GM12878 (cell line): ENCODE measurements at regions not wholly inside any gene's neighbourhood (a gene's known extent, or its start where the extent isn't known, plus 50 kb on each side); places are given as distances from the start of the nearest gene placed in this dataset.

ENCODE experiments used
- ATAC-seq: fragments of 200-7000 bp; cut with Tn5 transposase; 3 replicates; pipeline ENCODE4 v1.9.1; 2020; ENCODE audit warnings: mild to moderate bottlenecking, moderate library complexity
- BruUV-seq: library from RNA; stranded (reverse); fragments of 400-500 nt; replicated peaks from 2 replicates; lab custom pipeline; 2021; lab: Mats Ljungman, UMichigan
- CTCF ChIA-PET: fragments of 300-600 bp; sonication (Branson Sonifier 250); formaldehyde crosslinking; extraction: SDS; loops from one replicate; lab custom pipeline; 2021; ENCODE audit warnings: inconsistent platforms; lab: Yijun Ruan, JAX
- POLR2A ChIA-PET: fragments of 350-600 bp; formaldehyde crosslinking; extraction: SDS; loops from one replicate; lab custom pipeline; 2021; ENCODE audit warnings: inconsistent platforms; lab: Charles Lee
- RAD21 ChIA-PET: fragments of 300-600 bp; sonication (Branson Sonifier 250); formaldehyde crosslinking; loops from one replicate; lab custom pipeline; 2023; ENCODE audit warnings: antibody characterized with exemption; ENCODE audit not compliant: unreplicated experiment; lab: Charles Lee
- SMC1A ChIA-PET: fragments of 300-600 bp; sonication (Branson Sonifier 250); formaldehyde crosslinking; loops from one replicate; lab custom pipeline; 2023; ENCODE audit not compliant: unreplicated experiment, uncharacterized antibody; lab: Charles Lee
- DNase-seq: peaks from one replicate; pipeline ENCODE4 v3.0.0-alpha.2; 2011; ENCODE audit warnings: low read depth, low spot score
- FAIRE-seq: peaks from 3 replicates; lab custom pipeline; 2011; peaks lifted over from hg19 to GRCh38; lab: Jason Lieb, UNC
- H2AFZ ChIP-seq: 2 replicates; pipeline ENCODE4 v1.6.0; 2011; ENCODE audit warnings: low read depth, low read length, control low read depth; ENCODE audit not compliant: control insufficient read depth
- H3K27ac ChIP-seq: 2 replicates; pipeline ENCODE4 v1.5.1; 2011; ENCODE audit warnings: control low read depth; ENCODE audit not compliant: control insufficient read depth, insufficient read depth
- H3K27me3 ChIP-seq, 2 experiments: replicated peaks in 1 of 2; 2 replicates each; pipeline versions ENCODE4 v1.6.0 to v1.6.1; 2011; ENCODE audit warnings: low read length in 1 of 2; ENCODE audit not compliant: control insufficient read depth in 2 of 2, insufficient read depth in 2 of 2
- H3K36me3 ChIP-seq, 2 experiments: 2 replicates each; pipeline ENCODE4 v1.5.1; 2011; ENCODE audit warnings: low read length in 1 of 2; ENCODE audit not compliant: control insufficient read depth in 2 of 2, insufficient read depth in 2 of 2
- H3K4me1 ChIP-seq: 2 replicates; pipeline ENCODE4 v1.6.1; 2011; ENCODE audit warnings: mild to moderate bottlenecking, low read length, moderate library complexity, mixed read lengths; ENCODE audit not compliant: control insufficient read depth, insufficient read depth
- H3K4me2 ChIP-seq: 2 replicates; pipeline ENCODE4 v1.6.0; 2011; ENCODE audit warnings: control low read depth; ENCODE audit not compliant: control insufficient read depth, insufficient read depth
- H3K4me3 ChIP-seq: fragments of 200-600 bp; sonication (generic); 2 replicates; pipeline ENCODE4 v1.5.1; 2016
- H3K79me2 ChIP-seq: 2 replicates; pipeline ENCODE4 v1.6.0; 2011; ENCODE audit warnings: low read length; ENCODE audit not compliant: control insufficient read depth, insufficient read depth
- H3K9ac ChIP-seq: 2 replicates; pipeline ENCODE4 v1.8.0; 2011; ENCODE audit warnings: low read length, control low read depth, mixed read lengths; ENCODE audit not compliant: control insufficient read depth, insufficient read depth
- H3K9me3 ChIP-seq: replicated peaks from 3 replicates; pipeline ENCODE4 v1.5.1; 2011; ENCODE audit warnings: mild to moderate bottlenecking, low read length; ENCODE audit not compliant: control insufficient read depth, insufficient read depth
- H4K20me1 ChIP-seq: 2 replicates; pipeline ENCODE4 v1.6.0; 2011; ENCODE audit not compliant: control insufficient read depth, insufficient read depth
- ASH2L ChIP-seq: fragments of 300-600, 200-600 bp; sonication (generic); IDR thresholded peaks from 2 replicates; pipeline ENCODE4 v1.6.1; 2017; ENCODE audit warnings: low read depth, mild to moderate bottlenecking, borderline replicate concordance
- ATF7 ChIP-seq: fragments of 450-650 bp; IDR thresholded peaks from 2 replicates; pipeline ENCODE4 v1.6.1; 2016; ENCODE audit warnings: low read depth, mild to moderate bottlenecking
- EGR1 ChIP-seq, 2 experiments: IDR thresholded peaks; 1 replicate in 1 of 2; 2 replicates in 1 of 2; pipeline ENCODE4 v1.6.1; 2011 to 2012; ENCODE audit warnings: low read depth in 2 of 2, low read length in 2 of 2, borderline replicate concordance in 1 of 2, mild to moderate bottlenecking in 1 of 2, moderate library complexity in 1 of 2
- ELK1 ChIP-seq: IDR thresholded peaks from 2 replicates; pipeline ENCODE4 v1.6.1; 2012; ENCODE audit warnings: low read depth, low read length, improper control_type of control experiment
- LARP7 ChIP-seq: fragments of 450-650 bp; IDR thresholded peaks from 2 replicates; pipeline ENCODE4 v1.6.1; 2017; ENCODE audit warnings: mild to moderate bottlenecking
- RELB ChIP-seq: fragments of 450-650 bp; IDR thresholded peaks from 2 replicates; pipeline ENCODE4 v1.6.1; 2017; ENCODE audit warnings: low read depth, mild to moderate bottlenecking, moderate library complexity
- WGBS: methylation state at CpG from one replicate; pipeline ENCODE4 v1.1.6; 2016; ENCODE audit warnings: low lambda C conversion rate; ENCODE audit not compliant: insufficient replicate concordance, insufficient coverage; ENCODE audit errors: missing lambda C conversion rate; 5-methylcytosine and 5-hydroxymethylcytosine counted together
- in situ Hi-C: fragments of 300-500 bp; cut with MboI; formaldehyde crosslinking; loops from 9 replicates; pipeline ENCODE4 v1.14.3; 2018; ENCODE audit warnings: mixed read lengths
- intact Hi-C: fragments of 100-400 bp; cut with micrococcal nuclease; formaldehyde crosslinking; loops from one replicate; pipeline ENCODE4 v1.14.2; 2022; ENCODE audit not compliant: unreplicated experiment

- TF ChIP-seq ATF7, result no peak
- TF ChIP-seq EGR1 (IDR thresholded peaks at IDR 0.05; ENCODE audit: borderline replicate concordance in 1 of 2, low read depth in 2 of 2, low read length in 2 of 2), result no peak
- no peak for TF ChIP-seq ASH2L
- TF ChIP-seq ELK1, result no peak
- no TSS peak for BruUV-seq
- Histone ChIP-seq H3K9ac (no peak overlapping the region), H3K9me3 (no peaks in the 10 kb centered on the region), H2AFZ (no peak overlapping the region), H4K20me1 (no peaks in the 10 kb centered on the region), H3K36me3 (no peaks in the 10 kb centered on the region), H3K4me3 (no peak overlapping the region), H3K4me1 (no peaks in the 10 kb centered on the region), H3K27ac (no peak overlapping the region), H3K4me2 (no peak overlapping the region), H3K79me2 (no peaks in the 10 kb centered on the region), H3K27me3 (no peaks in the 10 kb centered on the region)
- DNase-seq, result no peak
- POLR2A ChIA-PET, result no interaction called here
- in situ Hi-C loops (no loop called here), intact Hi-C loops (no loop called here)
- SMC1A ChIA-PET, result no interaction called here
- no peak for FAIRE-seq
- WGBS, result 19% methylated on average over 2 of the region's 2 CpGs
- no peak for ATAC-seq
- RAD21 ChIA-PET, result no interaction called here
- CTCF ChIA-PET, result no interaction called here
These were observed 425.0 kb downstream of the SNAPC1 start for GRCh38 chr14:62187265-62187664.

DNA sequence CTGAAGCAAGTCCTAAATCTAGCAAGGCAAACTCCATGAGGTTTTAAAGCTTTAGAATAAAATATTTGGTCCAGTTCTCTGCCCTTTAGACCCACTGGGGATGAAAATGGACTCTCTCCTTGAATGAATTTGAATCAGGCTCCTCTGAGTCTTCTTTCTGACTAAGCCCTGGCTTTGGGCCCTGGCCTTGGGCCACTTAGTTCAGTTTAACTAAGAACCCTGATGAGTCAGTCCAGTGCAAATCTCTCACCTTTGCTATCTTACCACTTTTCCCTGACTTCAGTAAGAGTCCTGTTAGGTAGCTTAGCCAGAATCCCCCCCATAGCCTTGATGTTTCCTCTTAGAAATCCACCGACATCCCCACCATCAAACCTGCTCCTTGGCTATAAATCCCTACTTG lies 427.5 kb downstream of the SNAPC1 start:
- no peak overlapping the region for H3K4me3 ChIP-seq

More for the DNA sequence above, 427.5 kb downstream of the SNAPC1 start:
- RAD21 ChIA-PET, result no interaction called here
- H3K36me3 ChIP-seq, result no peaks in the 10 kb centered on the region
- SMC1A ChIA-PET, result no interaction called here
- H3K27me3 ChIP-seq, result no peaks in the 10 kb centered on the region
- H3K9me3 ChIP-seq, result no peaks in the 10 kb centered on the region
- no peak overlapping the region for H3K27ac ChIP-seq
- 0% methylated on average over 1 of the region's 1 CpG for WGBS
- BruUV-seq, result no TSS peak
- POLR2A ChIA-PET, result no interaction called here
- CTCF ChIA-PET, result no interaction called here
- H3K4me2 ChIP-seq, result no peak overlapping the region
- intact Hi-C loops (no loop called here), in situ Hi-C loops (no loop called here)
- ATAC-seq (no peak), FAIRE-seq (no peak), DNase-seq (no peak)
- TF ChIP-seq LARP7 (no peak), RELB (no peak)
- H3K79me2 ChIP-seq, result no peaks in the 10 kb centered on the region
- no peaks in the 10 kb centered on the region for H3K4me1 ChIP-seq
- H3K9ac ChIP-seq, result no peak overlapping the region
- no peak overlapping the region for H2AFZ ChIP-seq
- no peaks in the 10 kb centered on the region for H4K20me1 ChIP-seq
